Tibial nerve (tissue), 3 donors: ENCODE measurements at regions not wholly inside any gene's neighbourhood (a gene's known extent, or its start where the extent isn't known, plus 50 kb on each side); places are given as distances from the start of the nearest gene placed in this dataset.

Experiments
- CTCF ChIP-seq, 5 experiments: fragments of 200-600 bp in 3 of 5; fragments of 450-650 bp in 2 of 5; sonication (generic) in 3 of 5; IDR thresholded peaks; one replicate each; pipeline ENCODE4 v1.5.1; 2016 to 2019; ENCODE audit warnings: antibody characterized with exemption in 5 of 5, mild to moderate bottlenecking in 3 of 5, moderate library complexity in 2 of 5
- POLR2A ChIP-seq, 2 donors: fragments of 450-650 bp; IDR thresholded peaks; one replicate each; pipeline ENCODE4 v1.6.1; 2017; ENCODE audit warnings: antibody characterized with exemption in 2 of 2, mild to moderate bottlenecking in 2 of 2, moderate library complexity in 2 of 2

- TF ChIP-seq CTCF (IDR thresholded peaks at IDR 0.05) (no peak), POLR2A (IDR thresholded peaks at IDR 0.05) (no peak)
These were observed 65.0 kb upstream of the EN2 start for GRCh38 chr7:155392726-155393570.
